Fibroblast of skin of scalp (primary cell): ENCODE measurements at regions not wholly inside any gene's neighbourhood (a gene's known extent, or its start where the extent isn't known, plus 50 kb on each side); places are given as distances from the start of the nearest gene placed in this dataset.

ENCODE experiments used
- DNase-seq: peaks from one replicate; pipeline ENCODE4 v3.0.0-alpha.2; 2013

DNA sequence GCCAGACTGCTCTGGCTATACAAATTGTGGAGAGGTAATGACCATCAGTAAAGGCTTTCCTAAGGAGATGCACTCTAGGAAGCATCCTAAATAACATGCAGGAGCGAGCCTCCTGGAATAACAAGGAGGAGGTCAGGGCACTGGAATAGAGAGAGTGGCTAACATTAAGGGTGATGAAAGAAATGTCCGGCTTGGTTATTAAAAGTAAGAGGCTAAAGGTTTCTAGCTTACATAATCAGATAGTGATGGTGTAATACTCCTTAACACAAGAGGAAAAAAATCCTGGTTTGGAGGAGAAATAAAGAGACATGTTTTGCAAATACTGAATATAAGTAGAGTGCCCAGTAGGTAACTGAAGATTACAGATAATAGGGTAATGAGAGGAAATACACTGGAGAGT is 365.7 kb downstream of the ZEB2 start:
- DNase-seq, result no peak

- peak; percentile 35 for DNase-seq
Observed at GRCh38 chr2:144152817-144153271, 367.1 kb downstream of the ZEB2 start.

DNA sequence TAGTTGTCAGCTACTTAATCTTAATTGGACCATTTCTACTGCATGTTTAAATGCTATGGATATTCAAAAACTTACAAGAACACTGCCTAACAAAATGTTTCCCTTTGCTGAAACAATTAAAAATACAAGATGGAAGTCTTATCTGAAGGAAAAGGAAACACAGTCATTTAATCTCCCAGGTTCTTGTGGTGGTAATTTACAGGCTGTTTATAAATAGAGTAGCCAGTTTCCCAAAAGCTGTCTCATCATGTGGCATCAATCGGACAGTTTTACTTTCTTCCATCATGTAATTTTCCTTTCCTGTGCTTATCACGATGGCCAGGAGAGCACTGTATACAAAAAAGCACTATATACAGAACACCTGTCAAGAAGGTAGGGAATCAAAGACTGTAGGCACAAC is 368.1 kb downstream of the ZEB2 start:
- no peak for DNase-seq

DNA sequence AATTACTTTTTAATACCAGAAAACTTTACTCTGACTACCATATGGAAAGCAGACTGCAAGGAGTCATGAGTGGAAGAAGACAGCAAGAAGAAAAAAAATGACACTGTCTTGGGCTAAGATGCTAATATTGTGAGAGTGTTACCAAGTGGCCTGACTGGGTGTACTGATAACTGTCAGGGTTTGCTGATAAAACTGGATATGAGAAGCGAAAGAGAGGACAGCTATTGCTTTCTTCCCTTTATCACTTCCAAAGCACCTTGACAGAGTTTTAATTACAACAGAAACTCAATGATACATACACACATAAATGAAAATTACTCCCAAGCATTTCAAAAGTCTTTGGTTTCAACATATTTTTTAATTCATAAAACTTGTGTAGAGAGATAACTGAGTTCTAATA is 368.5 kb downstream of the ZEB2 start:
- no peak for DNase-seq

- DNase-seq, result no peak
Observed at GRCh38 chr2:144147356-144147755, 372.6 kb downstream of the ZEB2 start.

GRCh38 chr2:144146876-144147275 is 373.0 kb downstream of the ZEB2 start:
- DNase-seq, result no peak

DNA sequence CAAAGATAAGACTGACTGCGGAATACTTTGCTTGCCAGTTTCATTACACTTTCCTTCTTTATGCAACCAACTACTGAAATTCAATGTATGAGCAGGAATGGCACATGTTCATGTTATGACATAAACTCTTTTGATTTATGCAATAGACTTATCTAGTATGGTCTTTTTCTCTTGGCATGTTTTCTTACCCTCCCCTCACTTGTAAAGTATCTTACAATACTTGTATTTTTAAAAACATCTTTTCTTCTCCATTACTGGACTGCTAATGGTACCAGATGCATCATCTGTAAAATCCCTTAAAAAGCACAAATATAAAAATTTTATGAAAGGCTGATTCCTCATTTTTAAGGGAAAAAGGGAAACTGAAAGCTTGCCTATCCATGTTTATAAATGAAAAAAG is 373.8 kb downstream of the ZEB2 start:
- DNase-seq, result no peak

DNA sequence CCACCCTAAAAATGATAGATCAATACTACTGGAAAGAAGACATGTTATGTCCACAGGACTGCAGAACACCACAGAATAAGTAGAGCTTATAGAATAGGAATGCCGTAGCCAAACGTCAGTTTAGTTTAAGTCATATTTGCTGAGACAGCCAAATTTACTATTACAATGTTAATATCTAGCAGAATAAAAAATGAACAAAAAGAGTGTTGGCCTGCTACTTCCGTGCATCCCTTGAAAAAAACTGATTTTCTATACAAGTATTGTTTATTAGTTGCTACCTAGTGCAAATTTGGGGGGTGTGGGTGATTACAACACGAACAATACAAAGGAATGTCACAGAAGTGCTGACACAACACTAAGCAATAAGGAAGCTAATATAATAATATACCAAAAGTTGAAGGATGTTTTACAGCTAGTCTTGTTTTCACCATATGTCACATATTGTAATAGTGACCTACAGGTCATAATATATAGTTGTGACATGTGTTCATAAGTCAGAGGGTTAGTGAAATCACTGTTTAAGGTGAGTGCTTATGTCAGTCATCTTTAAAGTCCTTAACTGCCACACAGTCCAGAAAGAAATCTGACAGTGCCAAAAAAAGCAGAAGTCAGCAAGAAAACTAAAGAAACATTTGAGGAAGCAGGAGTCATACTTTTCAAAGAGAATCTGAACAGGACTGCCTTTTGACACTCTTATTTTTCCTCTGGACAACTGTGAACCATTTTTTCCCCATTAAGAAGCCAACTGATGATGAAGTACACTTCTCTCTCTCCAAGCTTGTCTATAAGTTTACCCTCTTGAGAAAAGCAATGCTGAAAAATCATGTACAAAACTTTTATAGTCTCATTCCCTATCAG is 376.4 kb downstream of the ZEB2 start:
- DNase-seq, result no peak

- peak; percentile 21 for DNase-seq
Observed at GRCh38 chr2:144140891-144141290, 379.0 kb downstream of the ZEB2 start.

- peak; percentile 67 for DNase-seq
Observed at GRCh38 chr2:144137705-144138428, 382.1 kb downstream of the ZEB2 start.

GRCh38 chr2:144137272-144137671 is 382.6 kb downstream of the ZEB2 start:
- DNase-seq, result no peak

GRCh38 chr2:144136297-144137010 is 383.5 kb downstream of the ZEB2 start:
- DNase-seq, result no peak

GRCh38 chr2:144133936-144134665 is 385.8 kb downstream of the ZEB2 start:
- no peak for DNase-seq

- peak; percentile 27 for DNase-seq
Observed at GRCh38 chr2:144132357-144132756, 387.6 kb downstream of the ZEB2 start.

GRCh38 chr2:144131042-144131441 is 388.9 kb downstream of the ZEB2 start:
- DNase-seq, result no peak

DNA sequence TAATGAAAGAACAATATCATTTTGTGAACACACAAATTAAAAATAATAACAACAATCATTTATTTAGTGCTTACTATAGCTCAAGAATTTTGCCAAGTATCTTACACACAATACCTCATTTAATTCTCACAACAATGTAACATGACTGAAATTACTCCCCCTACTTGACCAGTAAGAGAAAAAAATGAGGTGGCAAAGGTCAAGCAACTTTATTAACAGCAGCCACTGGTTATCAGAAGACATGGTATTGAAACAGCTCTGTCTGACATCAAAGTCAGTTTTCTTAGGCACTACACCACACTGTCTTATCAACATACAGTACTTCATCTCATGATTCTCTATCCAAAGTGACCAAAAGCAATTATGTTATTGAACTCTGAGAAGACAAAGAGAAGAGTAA is 389.4 kb downstream of the ZEB2 start:
- DNase-seq, result no peak

DNA sequence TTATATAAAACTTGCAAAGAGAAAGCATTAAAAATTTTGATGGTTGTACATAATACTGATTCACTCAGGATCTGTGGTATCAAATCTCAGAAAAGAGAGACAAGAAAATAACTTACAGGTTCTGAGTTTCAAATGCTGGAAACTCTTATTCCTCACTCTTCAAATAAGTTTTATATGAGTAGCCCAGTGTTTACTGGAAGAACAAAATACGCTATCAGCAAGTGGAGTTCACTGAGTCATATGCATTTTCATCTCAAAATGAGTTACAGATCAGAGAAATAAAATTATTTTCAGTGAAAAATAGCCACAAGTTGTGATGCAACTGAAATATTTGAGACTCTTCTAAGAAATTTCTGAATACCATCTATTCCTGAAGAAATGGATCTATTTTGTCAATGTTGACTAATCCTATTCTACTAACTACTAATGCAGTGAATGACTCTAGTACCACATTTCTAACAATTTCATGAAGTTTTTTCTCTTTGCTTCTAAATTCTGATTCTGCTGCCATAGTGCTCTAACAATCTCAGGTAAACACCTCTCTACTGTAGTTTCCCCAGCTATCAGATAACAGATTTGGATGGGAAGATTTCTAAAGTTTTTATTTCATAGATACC is 391.7 kb downstream of the ZEB2 start:
- no peak for DNase-seq

DNA sequence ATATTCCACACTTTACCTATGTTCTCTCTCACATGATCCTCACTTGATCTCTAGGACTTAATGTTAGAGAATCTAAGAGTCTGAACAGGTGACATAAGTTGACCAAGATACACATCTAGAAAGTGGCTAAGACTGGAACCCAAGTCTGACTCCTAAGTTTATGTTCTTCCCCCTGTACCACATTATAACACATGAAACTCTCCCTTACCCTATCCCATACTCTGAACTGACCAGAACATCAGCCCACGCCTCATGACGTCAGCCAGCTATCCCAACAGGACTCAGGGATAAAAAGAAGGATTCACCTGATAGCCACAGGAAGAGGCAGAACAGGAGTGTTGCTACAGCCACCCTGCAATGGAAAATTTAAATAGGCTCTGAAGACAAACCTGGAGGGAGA is 392.2 kb downstream of the ZEB2 start:
- DNase-seq, result no peak

- no peak for DNase-seq
Observed at GRCh38 chr2:144126302-144126701, 393.6 kb downstream of the ZEB2 start.

DNA sequence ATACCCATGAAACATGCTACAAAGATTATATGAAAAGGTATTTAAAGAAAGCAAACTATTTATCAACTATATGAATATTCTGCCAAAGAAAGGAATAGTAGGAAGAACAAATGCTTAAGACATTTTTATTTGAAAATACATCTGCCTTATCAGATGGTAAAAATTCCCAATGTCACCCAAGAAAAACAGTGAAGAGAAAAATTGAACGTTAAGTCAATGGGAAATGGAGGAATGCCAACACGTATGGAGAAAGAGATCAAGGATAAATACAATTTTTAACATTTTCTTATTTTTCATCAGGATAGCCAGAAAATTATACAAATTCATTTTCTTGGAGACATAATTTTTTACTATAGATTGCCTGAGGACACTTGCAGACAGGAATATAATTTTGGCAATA is 394.2 kb downstream of the ZEB2 start:
- DNase-seq, result no peak

GRCh38 chr2:144124882-144125281 is 395.0 kb downstream of the ZEB2 start:
- DNase-seq, result no peak

DNA sequence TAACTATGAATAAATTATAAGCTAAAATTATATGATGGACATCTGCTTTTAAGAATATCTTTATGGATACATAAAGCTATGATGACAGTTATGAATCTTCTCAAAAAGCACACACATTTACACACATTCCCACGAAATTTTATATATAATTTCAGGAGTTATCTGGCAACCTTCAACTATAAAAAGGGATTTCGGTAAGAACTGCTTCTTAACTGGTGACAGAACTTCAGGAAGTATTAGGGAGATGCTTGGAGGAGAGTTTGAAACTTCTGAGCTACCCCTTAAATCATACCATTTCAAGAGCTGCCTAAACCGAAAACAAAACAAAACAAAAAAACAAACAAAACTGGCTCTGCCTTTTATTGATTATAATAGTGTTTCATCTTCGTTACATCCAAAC is 399.4 kb downstream of the ZEB2 start:
- no peak for DNase-seq
